Lower leg skin (tissue), 3 donors: ENCODE measurements at regions not wholly inside any gene's neighbourhood (a gene's known extent, or its start where the extent isn't known, plus 50 kb on each side); places are given as distances from the start of the nearest gene placed in this dataset.

Source experiments
- POLR2A ChIP-seq, 2 donors: fragments of 450-650 bp; IDR thresholded peaks; one replicate each; pipeline ENCODE4 v1.6.1; 2016 to 2017; ENCODE audit warnings: antibody characterized with exemption in 2 of 2, mild to moderate bottlenecking in 1 of 2, moderate library complexity in 1 of 2
- TF ChIP-seq, protein P1 (sequence below), 3 donors: fragments of 450-650 bp; IDR thresholded peaks; one replicate each; pipeline ENCODE4 v1.5.1; 2016; ENCODE audit warnings: antibody characterized with exemption in 3 of 3, mild to moderate bottlenecking in 3 of 3, moderate library complexity in 2 of 3

DNA sequence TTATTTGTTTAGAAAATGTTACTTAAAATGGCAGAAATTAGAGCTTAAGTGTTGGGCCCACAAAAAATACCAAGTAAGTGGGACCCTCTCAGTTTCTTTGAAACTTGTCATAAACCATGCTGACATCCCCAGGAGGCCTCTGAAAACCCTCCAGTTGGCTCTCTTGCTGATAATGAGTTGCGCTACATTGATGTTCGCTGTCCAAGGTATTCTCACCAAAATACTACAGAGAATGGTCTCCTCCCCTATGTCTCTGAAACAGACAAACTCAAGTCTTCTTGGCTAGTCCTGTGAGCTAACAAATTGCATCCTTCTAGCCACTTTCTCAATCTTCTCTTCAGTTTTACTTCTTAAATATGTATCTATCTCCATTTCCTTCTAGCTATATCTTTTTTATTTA, 669.4 kb downstream of the IRS1 start:
- TF ChIP-seq, protein P1, sequence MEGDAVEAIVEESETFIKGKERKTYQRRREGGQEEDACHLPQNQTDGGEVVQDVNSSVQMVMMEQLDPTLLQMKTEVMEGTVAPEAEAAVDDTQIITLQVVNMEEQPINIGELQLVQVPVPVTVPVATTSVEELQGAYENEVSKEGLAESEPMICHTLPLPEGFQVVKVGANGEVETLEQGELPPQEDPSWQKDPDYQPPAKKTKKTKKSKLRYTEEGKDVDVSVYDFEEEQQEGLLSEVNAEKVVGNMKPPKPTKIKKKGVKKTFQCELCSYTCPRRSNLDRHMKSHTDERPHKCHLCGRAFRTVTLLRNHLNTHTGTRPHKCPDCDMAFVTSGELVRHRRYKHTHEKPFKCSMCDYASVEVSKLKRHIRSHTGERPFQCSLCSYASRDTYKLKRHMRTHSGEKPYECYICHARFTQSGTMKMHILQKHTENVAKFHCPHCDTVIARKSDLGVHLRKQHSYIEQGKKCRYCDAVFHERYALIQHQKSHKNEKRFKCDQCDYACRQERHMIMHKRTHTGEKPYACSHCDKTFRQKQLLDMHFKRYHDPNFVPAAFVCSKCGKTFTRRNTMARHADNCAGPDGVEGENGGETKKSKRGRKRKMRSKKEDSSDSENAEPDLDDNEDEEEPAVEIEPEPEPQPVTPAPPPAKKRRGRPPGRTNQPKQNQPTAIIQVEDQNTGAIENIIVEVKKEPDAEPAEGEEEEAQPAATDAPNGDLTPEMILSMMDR (IDR thresholded peaks at IDR 0.05) = no peak
- no peak for TF ChIP-seq POLR2A (IDR thresholded peaks at IDR 0.05)
